H9 (cell line): ENCODE measurements at regions not wholly inside any gene's neighbourhood (a gene's known extent, or its start where the extent isn't known, plus 50 kb on each side); places are given as distances from the start of the nearest gene placed in this dataset.

Experiments used
- DNase-seq: peaks from one replicate; pipeline ENCODE4 v3.0.0-alpha.2; 2017
- H2AFZ ChIP-seq: one replicate; pipeline ENCODE4 v1.6.1; 2013; ENCODE audit warnings: mild to moderate bottlenecking, low read length, control low read depth, moderate library complexity
- H2AK5ac ChIP-seq: 2 replicates; pipeline ENCODE4 v1.6.1; 2013; ENCODE audit warnings: low read length, control low read depth, mixed read lengths; ENCODE audit not compliant: insufficient read length
- H2BK120ac ChIP-seq: one replicate; pipeline ENCODE4 v1.6.1; 2013; ENCODE audit warnings: low read depth, mild to moderate bottlenecking, low read length, control low read depth, inconsistent platforms; ENCODE audit not compliant: poor library complexity, severe bottlenecking
- H2BK12ac ChIP-seq: 2 replicates; pipeline ENCODE4 v1.6.1; 2013; ENCODE audit warnings: low read length, control low read depth, mixed read lengths, low read depth; ENCODE audit not compliant: insufficient read length
- H2BK15ac ChIP-seq: 2 replicates; pipeline ENCODE4 v1.6.1; 2013; ENCODE audit warnings: low read depth, low read length, control low read depth
- H2BK20ac ChIP-seq: one replicate; pipeline ENCODE4 v1.6.1; 2013; ENCODE audit warnings: low read depth, mild to moderate bottlenecking, low read length, control low read depth, inconsistent platforms; ENCODE audit not compliant: poor library complexity, severe bottlenecking
- H2BK5ac ChIP-seq: 2 replicates; pipeline ENCODE4 v1.6.1; 2013; ENCODE audit warnings: low read length, control low read depth, mixed read lengths; ENCODE audit not compliant: insufficient read length
- H3K14ac ChIP-seq: 2 replicates; pipeline ENCODE4 v1.6.1; 2013; ENCODE audit warnings: low read length, control low read depth; ENCODE audit not compliant: insufficient read depth
- H3K18ac ChIP-seq: 2 replicates; pipeline ENCODE4 v1.6.1; 2013; ENCODE audit warnings: low read depth, mild to moderate bottlenecking, mixed read lengths, low read length, control low read depth; ENCODE audit not compliant: insufficient read length
- H3K23ac ChIP-seq: 2 replicates; pipeline ENCODE4 v1.6.1; 2013; ENCODE audit warnings: low read length, control low read depth, mixed read lengths, low read depth; ENCODE audit not compliant: insufficient read length
- H3K23me2 ChIP-seq: 2 replicates; pipeline ENCODE4 v1.6.1; 2013; ENCODE audit warnings: low read depth, mild to moderate bottlenecking, mixed read lengths, low read length, control low read depth; ENCODE audit not compliant: insufficient read length, poor library complexity, severe bottlenecking
- H3K27ac ChIP-seq: 2 replicates; pipeline ENCODE4 v1.5.1; 2013; ENCODE audit warnings: low read length, control low read depth, mixed read lengths, low read depth; ENCODE audit not compliant: insufficient read length
- H3K27me3 ChIP-seq: 2 replicates; pipeline ENCODE4 v1.6.1; 2013; ENCODE audit warnings: low read length, control low read depth, inconsistent platforms; ENCODE audit not compliant: insufficient read depth
- H3K4ac ChIP-seq: 2 replicates; pipeline ENCODE4 v1.6.1; 2013; ENCODE audit warnings: low read depth, mild to moderate bottlenecking, control low read depth, inconsistent platforms, low read length, moderate library complexity
- H3K4me1 ChIP-seq: 2 replicates; pipeline ENCODE4 v1.6.1; 2013; ENCODE audit warnings: low read length, control low read depth, inconsistent platforms; ENCODE audit not compliant: insufficient read depth
- H3K4me2 ChIP-seq: 2 replicates; pipeline ENCODE4 v1.6.1; 2013; ENCODE audit warnings: low read length, control low read depth, mixed read lengths; ENCODE audit not compliant: insufficient read length, insufficient read depth
- H3K56ac ChIP-seq: 2 replicates; pipeline ENCODE4 v1.6.1; 2013; ENCODE audit warnings: low read depth, mild to moderate bottlenecking, mixed read lengths, low read length, control low read depth; ENCODE audit not compliant: insufficient read length
- H3K79me1 ChIP-seq: 2 replicates; pipeline ENCODE4 v1.6.1; 2013; ENCODE audit warnings: low read depth, mild to moderate bottlenecking, moderate library complexity, low read length, control low read depth, inconsistent platforms; ENCODE audit not compliant: insufficient read depth, poor library complexity, severe bottlenecking
- H3K79me2 ChIP-seq: 2 replicates; pipeline ENCODE4 v1.6.1; 2013; ENCODE audit warnings: low read length, control low read depth, inconsistent platforms; ENCODE audit not compliant: insufficient read depth
- H3K9ac ChIP-seq: 2 replicates; pipeline ENCODE4 v1.6.1; 2013; ENCODE audit warnings: low read length, control low read depth, mixed read lengths; ENCODE audit not compliant: insufficient read length; ENCODE audit errors: extremely low read depth
- H3K9me3 ChIP-seq: one replicate; pipeline ENCODE4 v1.6.1; 2013; ENCODE audit warnings: low read depth, low read length, inconsistent platforms; ENCODE audit not compliant: control insufficient read depth
- H3T11ph ChIP-seq: one replicate; pipeline ENCODE4 v1.6.1; 2013; ENCODE audit warnings: mild to moderate bottlenecking, low read length, control low read depth, inconsistent platforms
- H4K20me1 ChIP-seq: one replicate; pipeline ENCODE4 v1.6.1; 2013; ENCODE audit not compliant: control insufficient read depth, insufficient read length, insufficient read depth
- H4K5ac ChIP-seq: 2 replicates; pipeline ENCODE4 v1.6.1; 2013; ENCODE audit warnings: low read depth, mild to moderate bottlenecking, mixed read lengths, low read length, control low read depth; ENCODE audit not compliant: insufficient read length
- H4K8ac ChIP-seq: replicated peaks from 2 replicates; pipeline ENCODE4 v1.6.1; 2013; ENCODE audit warnings: low read length, control low read depth, mixed read lengths, low read depth; ENCODE audit not compliant: insufficient read length
- H4K91ac ChIP-seq: 2 replicates; pipeline ENCODE4 v1.6.1; 2013; ENCODE audit warnings: low read depth, mild to moderate bottlenecking, moderate library complexity, mixed read lengths, low read length, control low read depth; ENCODE audit not compliant: insufficient read length
- H3K27ac Mint-ChIP-seq, 3 experiments: 2 replicates in 2 of 3; 3 replicates in 1 of 3; pipeline ENCODE4 v1.8.0; 2020 to 2021; ENCODE audit warnings: mixed read lengths in 3 of 3, mild to moderate bottlenecking in 1 of 3, moderate library complexity in 1 of 3
- H3K27me3 Mint-ChIP-seq: 2 replicates; pipeline ENCODE4 v1.8.0; 2021; ENCODE audit warnings: low read depth, mild to moderate bottlenecking, moderate library complexity, mixed read lengths
- H3K36me3 Mint-ChIP-seq, 3 experiments: 2 replicates in 2 of 3; 3 replicates in 1 of 3; pipeline ENCODE4 v1.8.0; 2020 to 2021; ENCODE audit warnings: low read depth in 3 of 3, mixed read lengths in 3 of 3; ENCODE audit not compliant: insufficient read depth in 1 of 3
- H3K4me1 Mint-ChIP-seq, 2 experiments: 2 replicates each; pipeline ENCODE4 v1.8.0; 2020; ENCODE audit warnings: mixed read lengths in 2 of 2
- H3K4me3 Mint-ChIP-seq, 2 experiments: 2 replicates in 1 of 2; 3 replicates in 1 of 2; pipeline ENCODE4 v1.8.0; 2020 to 2021; ENCODE audit warnings: mild to moderate bottlenecking in 2 of 2, mixed read lengths in 2 of 2, moderate library complexity in 1 of 2
- H3K9me3 Mint-ChIP-seq, 2 experiments: 2 replicates in 1 of 2; 3 replicates in 1 of 2; pipeline ENCODE4 v1.8.0; 2020; ENCODE audit warnings: mild to moderate bottlenecking in 2 of 2, mixed read lengths in 2 of 2, moderate library complexity in 1 of 2
- CTCF ChIP-seq: fragments of 200-600 bp; sonication (generic); conservative IDR thresholded peaks from 3 replicates; pipeline ENCODE4 v1.8.0; 2021; ENCODE audit warnings: antibody characterized with exemption, mild to moderate bottlenecking
- WGBS: extraction: QIAGEN DNeasy Blood & Tissue Kit; methylation state at CpG from one replicate; pipeline ENCODE4 v1.1.7; 2013; ENCODE audit warnings: missing lambda C conversion rate, low lambda C conversion rate, mixed read lengths; ENCODE audit not compliant: insufficient read length; ENCODE audit errors: extremely low coverage; 5-methylcytosine and 5-hydroxymethylcytosine counted together

DNA sequence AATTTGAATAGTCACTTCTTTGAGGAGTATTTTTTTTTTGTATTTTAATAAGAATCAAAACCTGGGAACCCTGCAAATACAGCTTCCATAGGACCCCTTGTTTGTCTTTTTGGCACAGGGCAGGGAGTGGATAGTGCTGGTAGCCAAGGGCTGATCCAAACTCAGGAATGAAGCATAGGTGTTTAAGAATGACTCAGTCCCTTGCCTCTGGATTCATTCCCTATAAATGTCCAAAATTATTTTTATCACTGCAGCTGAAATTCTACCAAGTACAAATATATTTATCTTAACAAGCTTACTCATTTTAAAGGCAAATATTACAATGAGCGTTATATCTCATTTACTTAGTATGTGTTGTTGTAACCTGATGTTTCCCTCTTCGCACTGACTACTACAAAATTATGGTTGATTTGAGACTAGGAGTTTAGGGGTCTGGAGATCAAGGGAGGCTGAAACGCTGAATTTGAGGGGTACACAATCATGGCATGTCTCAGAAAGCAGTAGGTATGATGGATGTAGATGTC lies 278.6 kb upstream of the LYPLAL1 start:
- H3K36me3 Mint-ChIP-seq, result no peaks in the 10 kb centered on the region
- Histone ChIP-seq H2AK5ac (no peak overlapping the region), H4K5ac (no peak overlapping the region), H3K23me2 (no peaks in the 10 kb centered on the region), H3K27ac (no peak overlapping the region), H3K9me3 (no peaks in the 10 kb centered on the region), H3K9ac (no peak overlapping the region), H3K14ac (no peak overlapping the region), H2BK15ac (no peak overlapping the region), H3K18ac (no peak overlapping the region), H4K20me1 (no peaks in the 10 kb centered on the region), H3K23ac (no peak overlapping the region), H3K27me3 (no peaks in the 10 kb centered on the region), H3K79me1 (no peaks in the 10 kb centered on the region), H2BK5ac (no peak overlapping the region), H2BK20ac (no peak overlapping the region), H3T11ph (no peak overlapping the region), H2BK12ac (no peak overlapping the region), H3K79me2 (no peaks in the 10 kb centered on the region), H3K4ac (no peak overlapping the region), H2AFZ (no peak overlapping the region), H2BK120ac (no peak overlapping the region), H4K91ac (no peak overlapping the region), H3K56ac (no peak overlapping the region), H3K4me1 (no peaks in the 10 kb centered on the region), H4K8ac (no peak overlapping the region), H3K4me2 (no peak overlapping the region)
- no CpG with 5 or more reads among the region's 3 CpGs for WGBS
- no peak overlapping the region for H3K4me3 Mint-ChIP-seq
- no peaks in the 10 kb centered on the region for H3K27me3 Mint-ChIP-seq
- H3K27ac Mint-ChIP-seq, result no peak overlapping the region
- TF ChIP-seq CTCF, result no peak
- no peaks in the 10 kb centered on the region for H3K9me3 Mint-ChIP-seq
- H3K4me1 Mint-ChIP-seq, result no peaks in the 10 kb centered on the region
- DNase-seq, result no peak
